Osteocyte (in vitro differentiated cells): ENCODE measurements at regions not wholly inside any gene's neighbourhood (a gene's known extent, or its start where the extent isn't known, plus 50 kb on each side); places are given as distances from the start of the nearest gene placed in this dataset.

Experiments used
- DNase-seq: peaks from one replicate; pipeline ENCODE4 v3.0.0; 2021; ENCODE audit warnings: mixed read lengths; ENCODE audit not compliant: unreplicated experiment; ENCODE audit errors: extremely low spot score
- H3K27ac Mint-ChIP-seq: one replicate; pipeline ENCODE4 v1.8.0; 2021; ENCODE audit warnings: mild to moderate bottlenecking, mixed read lengths; ENCODE audit not compliant: unreplicated experiment
- H3K27me3 Mint-ChIP-seq: one replicate; pipeline ENCODE4 v1.8.0; 2021; ENCODE audit warnings: mixed read lengths; ENCODE audit not compliant: unreplicated experiment
- H3K36me3 Mint-ChIP-seq: one replicate; pipeline ENCODE4 v1.8.0; 2021; ENCODE audit warnings: mixed read lengths; ENCODE audit not compliant: unreplicated experiment
- H3K4me1 Mint-ChIP-seq: one replicate; pipeline ENCODE4 v1.8.0; 2021; ENCODE audit warnings: mixed read lengths; ENCODE audit not compliant: unreplicated experiment
- H3K4me3 Mint-ChIP-seq: one replicate; pipeline ENCODE4 v1.8.0; 2021; ENCODE audit warnings: mild to moderate bottlenecking, moderate library complexity, mixed read lengths; ENCODE audit not compliant: unreplicated experiment
- H3K9me3 Mint-ChIP-seq: one replicate; pipeline ENCODE4 v1.8.0; 2021; ENCODE audit warnings: mixed read lengths; ENCODE audit not compliant: unreplicated experiment
- TF ChIP-seq, protein P1 (sequence below): fragments of 200-600 bp; sonication (generic); IDR thresholded peaks from 2 replicates; pipeline ENCODE4 v1.5.0; 2021; ENCODE audit warnings: antibody characterized with exemption, mild to moderate bottlenecking, moderate library complexity

DNA sequence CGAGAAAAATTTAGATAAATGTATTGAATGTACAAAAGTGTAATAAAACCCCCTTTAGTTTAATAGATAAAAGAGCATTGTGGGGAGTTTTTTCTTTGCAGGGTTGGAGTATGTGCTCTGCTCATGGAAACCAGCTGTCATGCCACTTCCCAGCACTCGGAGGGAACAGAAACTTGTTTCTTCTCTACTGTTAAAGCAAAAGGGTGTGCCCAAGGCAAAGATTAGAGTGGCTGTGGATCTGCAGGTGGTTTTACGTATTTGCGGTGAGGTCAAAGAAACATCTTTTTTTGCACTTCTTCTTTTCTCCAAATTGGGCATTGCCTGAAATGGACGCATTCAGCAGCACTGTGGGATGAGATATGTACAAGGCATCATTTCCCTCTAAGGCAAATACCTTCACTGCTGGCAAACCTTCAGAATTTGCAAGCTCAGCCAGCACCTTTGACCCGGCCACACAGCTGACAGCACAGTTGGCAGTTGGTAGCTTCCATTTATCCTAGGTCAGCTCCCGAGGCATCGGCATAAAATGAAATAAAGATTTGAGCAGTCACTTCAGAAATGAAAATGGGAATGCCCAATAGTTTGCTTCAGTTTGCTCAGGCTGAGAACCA is 178.4 kb upstream of the EYA4 start:
- TF ChIP-seq, protein P1, sequence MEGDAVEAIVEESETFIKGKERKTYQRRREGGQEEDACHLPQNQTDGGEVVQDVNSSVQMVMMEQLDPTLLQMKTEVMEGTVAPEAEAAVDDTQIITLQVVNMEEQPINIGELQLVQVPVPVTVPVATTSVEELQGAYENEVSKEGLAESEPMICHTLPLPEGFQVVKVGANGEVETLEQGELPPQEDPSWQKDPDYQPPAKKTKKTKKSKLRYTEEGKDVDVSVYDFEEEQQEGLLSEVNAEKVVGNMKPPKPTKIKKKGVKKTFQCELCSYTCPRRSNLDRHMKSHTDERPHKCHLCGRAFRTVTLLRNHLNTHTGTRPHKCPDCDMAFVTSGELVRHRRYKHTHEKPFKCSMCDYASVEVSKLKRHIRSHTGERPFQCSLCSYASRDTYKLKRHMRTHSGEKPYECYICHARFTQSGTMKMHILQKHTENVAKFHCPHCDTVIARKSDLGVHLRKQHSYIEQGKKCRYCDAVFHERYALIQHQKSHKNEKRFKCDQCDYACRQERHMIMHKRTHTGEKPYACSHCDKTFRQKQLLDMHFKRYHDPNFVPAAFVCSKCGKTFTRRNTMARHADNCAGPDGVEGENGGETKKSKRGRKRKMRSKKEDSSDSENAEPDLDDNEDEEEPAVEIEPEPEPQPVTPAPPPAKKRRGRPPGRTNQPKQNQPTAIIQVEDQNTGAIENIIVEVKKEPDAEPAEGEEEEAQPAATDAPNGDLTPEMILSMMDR: no peak
- no peak for DNase-seq
- peaks cover 8% of the 10 kb centered on the region for H3K4me1 Mint-ChIP-seq
- H3K27me3 Mint-ChIP-seq: peaks cover 19% of the 10 kb centered on the region
- no peak overlapping the region for H3K4me3 Mint-ChIP-seq
- H3K27ac Mint-ChIP-seq: no peak overlapping the region
- H3K9me3 Mint-ChIP-seq: no peaks in the 10 kb centered on the region
- H3K36me3 Mint-ChIP-seq: no peaks in the 10 kb centered on the region

DNA sequence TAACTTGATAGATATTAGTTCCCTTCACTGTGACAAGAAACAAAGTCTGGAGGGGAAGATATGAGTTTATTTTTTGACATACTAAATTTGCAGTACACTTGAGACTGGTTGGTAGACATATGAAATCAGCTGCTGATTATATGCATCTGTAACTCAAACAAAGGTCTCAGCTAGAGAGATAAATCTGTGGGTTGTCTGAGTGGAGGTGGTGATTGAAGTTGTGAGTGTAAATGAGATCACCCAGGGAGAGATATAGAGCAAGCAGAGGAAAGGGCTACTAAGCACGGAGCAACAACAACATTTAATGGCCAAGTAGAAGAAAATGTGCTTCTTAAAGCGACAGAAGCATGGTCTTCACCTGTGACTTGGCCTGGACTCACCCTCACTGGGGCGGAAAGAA is 173.2 kb upstream of the EYA4 start:
- no peak overlapping the region for H3K27ac Mint-ChIP-seq
- H3K9me3 Mint-ChIP-seq: no peaks in the 10 kb centered on the region
- TF ChIP-seq, protein P1: no peak
- H3K4me1 Mint-ChIP-seq: peaks cover 3% of the 10 kb centered on the region
- H3K4me3 Mint-ChIP-seq: no peak overlapping the region
- DNase-seq: no peak
- H3K36me3 Mint-ChIP-seq: no peaks in the 10 kb centered on the region
- H3K27me3 Mint-ChIP-seq: peaks cover 27% of the 10 kb centered on the region

DNA sequence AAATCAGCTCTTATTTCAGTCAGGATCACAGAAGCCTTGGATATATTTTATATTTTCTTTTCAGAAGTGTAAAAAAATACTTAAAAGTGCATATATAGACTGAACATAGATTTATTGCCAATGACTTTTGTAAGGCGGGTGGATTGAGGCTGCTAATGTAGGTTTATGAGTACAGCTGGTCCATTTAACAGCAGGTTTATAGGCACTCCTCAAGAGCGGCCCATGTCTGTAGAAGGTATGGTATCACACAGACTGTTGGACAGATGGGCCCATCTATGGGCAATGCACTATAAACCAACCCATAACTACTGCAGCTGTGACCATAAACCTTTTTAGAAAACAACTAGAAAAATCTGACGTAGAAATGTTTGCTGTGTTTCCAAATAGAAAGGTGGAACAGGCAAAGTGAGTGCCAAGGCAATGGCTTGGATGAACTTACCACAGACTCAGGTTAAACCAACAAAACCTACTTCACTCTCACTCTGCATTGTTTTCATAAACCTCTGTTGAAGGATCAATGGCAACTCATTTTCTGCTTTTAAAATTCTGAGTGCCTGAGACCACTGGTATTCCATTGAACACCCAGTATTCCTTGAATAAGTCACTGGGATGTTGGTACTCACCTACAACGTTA is 170.6 kb upstream of the EYA4 start:
- no peaks in the 10 kb centered on the region for H3K4me1 Mint-ChIP-seq
- H3K9me3 Mint-ChIP-seq: no peaks in the 10 kb centered on the region
- H3K27ac Mint-ChIP-seq: no peak overlapping the region
- no peaks in the 10 kb centered on the region for H3K36me3 Mint-ChIP-seq
- no peak overlapping the region for H3K4me3 Mint-ChIP-seq
- TF ChIP-seq, protein P1: no peak
- no peak for DNase-seq
- H3K27me3 Mint-ChIP-seq: peaks cover 25% of the 10 kb centered on the region

DNA sequence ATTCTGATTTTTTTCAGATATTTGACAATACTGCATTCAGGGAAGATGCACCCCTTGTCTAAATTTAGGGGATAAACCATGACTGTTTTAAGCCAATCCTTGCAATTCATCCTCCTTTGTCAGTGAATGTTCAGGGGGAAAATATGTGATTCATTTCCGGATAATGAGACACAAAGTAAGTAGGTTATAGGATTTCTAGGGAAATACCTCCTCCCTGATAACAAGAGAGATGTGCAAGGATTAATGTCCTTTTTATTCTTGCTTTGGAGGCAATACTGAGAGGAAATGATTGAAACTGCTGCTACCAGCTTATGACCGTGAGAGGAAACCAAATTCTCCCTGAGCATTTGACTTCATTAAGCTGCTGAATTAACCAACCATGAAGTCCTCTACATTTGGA is 161.3 kb upstream of the EYA4 start:
- no peak overlapping the region for H3K27ac Mint-ChIP-seq
- H3K27me3 Mint-ChIP-seq: peaks cover 8% of the 10 kb centered on the region
- no peak overlapping the region for H3K4me3 Mint-ChIP-seq
- no peaks in the 10 kb centered on the region for H3K36me3 Mint-ChIP-seq
- no peaks in the 10 kb centered on the region for H3K9me3 Mint-ChIP-seq
- no peak for DNase-seq
- no peaks in the 10 kb centered on the region for H3K4me1 Mint-ChIP-seq
- TF ChIP-seq, protein P1: no peak

DNA sequence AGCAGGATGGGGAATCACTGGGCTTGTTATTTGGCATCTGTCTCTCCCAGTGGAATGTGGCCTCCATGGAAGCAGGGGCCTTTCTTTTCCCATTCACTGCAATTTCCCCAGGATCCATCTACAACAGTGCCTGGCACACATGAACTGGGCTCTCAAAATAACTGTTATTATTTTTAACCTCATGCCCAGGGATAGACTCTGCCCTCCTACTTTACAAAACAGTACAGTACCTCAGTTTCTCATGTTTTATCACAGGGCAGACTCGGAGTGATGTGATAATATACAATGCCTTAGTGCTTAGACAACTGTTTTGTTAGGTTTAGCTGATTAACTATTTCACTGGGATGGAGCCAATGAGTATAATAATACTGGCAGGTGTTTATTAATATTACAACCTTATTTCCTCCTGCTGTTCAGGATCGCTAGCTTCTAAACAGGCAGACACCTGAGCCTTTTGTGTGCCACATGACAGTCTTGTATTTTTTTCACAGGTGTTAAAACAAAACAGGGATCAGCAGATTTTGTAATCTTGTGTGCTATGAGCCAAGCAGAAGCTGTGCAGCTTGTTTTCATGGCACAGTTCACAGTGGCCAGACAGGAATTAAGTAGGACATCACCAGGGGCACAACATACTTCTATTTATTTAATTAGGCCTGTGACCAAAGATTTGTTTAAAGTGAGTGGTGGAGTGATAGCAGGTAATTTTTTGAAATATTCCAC is 157.7 kb upstream of the EYA4 start:
- Mint-ChIP-seq H3K9me3 (no peaks in the 10 kb centered on the region), H3K4me3 (no peak overlapping the region), H3K36me3 (no peaks in the 10 kb centered on the region), H3K27me3 (peaks cover 5% of the 10 kb centered on the region), H3K4me1 (no peaks in the 10 kb centered on the region), H3K27ac (no peak overlapping the region)
- DNase-seq: no peak
- TF ChIP-seq, protein P1: no peak
